ENCODE measurements at regions not wholly inside any gene's neighbourhood (a gene's known extent, or its start where the extent isn't known, plus 50 kb on each side); places are given as distances from the start of the nearest gene placed in this dataset.

GRCh38 chr18:28947900-28948299 lies 771.0 kb upstream of the CDH2 start:
- Mint-ChIP-seq H3K36me3 (ENCODE audit: low read depth) (no peaks in the 10 kb centered on the region), H3K27ac (no peak overlapping the region), H3K27me3 (ENCODE audit: insufficient read depth) (no peaks in the 10 kb centered on the region), H3K9me3 (peaks cover 23% of the 10 kb centered on the region), H3K4me3 (no peak overlapping the region), H3K4me1 (ENCODE audit: low read depth) (no peaks in the 10 kb centered on the region)
- no peak for DNase-seq (ENCODE audit: low spot score)
- intact Hi-C loops (cut with micrococcal nuclease) = no loop called here

GRCh38 chr18:28946471-28946870 lies 769.5 kb upstream of the CDH2 start:
- Mint-ChIP-seq H3K27me3 (ENCODE audit: insufficient read depth) (no peaks in the 10 kb centered on the region), H3K27ac (no peak overlapping the region), H3K4me1 (ENCODE audit: low read depth) (no peaks in the 10 kb centered on the region), H3K9me3 (peaks cover 17% of the 10 kb centered on the region), H3K4me3 (no peak overlapping the region), H3K36me3 (ENCODE audit: low read depth) (no peaks in the 10 kb centered on the region)
- intact Hi-C loops (cut with micrococcal nuclease) = no loop called here
- no peak for DNase-seq (ENCODE audit: low spot score)

- Mint-ChIP-seq H3K27ac (no peak overlapping the region), H3K4me1 (ENCODE audit: low read depth) (no peaks in the 10 kb centered on the region), H3K36me3 (ENCODE audit: low read depth) (no peaks in the 10 kb centered on the region), H3K27me3 (ENCODE audit: insufficient read depth) (no peaks in the 10 kb centered on the region), H3K4me3 (no peak overlapping the region), H3K9me3 (peaks cover 20% of the 10 kb centered on the region)
- no peak for DNase-seq (ENCODE audit: low spot score)
- intact Hi-C loops (cut with micrococcal nuclease) = no loop called here
Measured at GRCh38 chr18:28922936-28923335, 746.0 kb upstream of the CDH2 start.

GRCh38 chr18:28916456-28916855 lies 739.5 kb upstream of the CDH2 start:
- intact Hi-C loops (cut with micrococcal nuclease) = no loop called here
- peaks cover 29% of the 10 kb centered on the region for H3K9me3 Mint-ChIP-seq
- no peak overlapping the region for H3K27ac Mint-ChIP-seq
- H3K36me3 Mint-ChIP-seq (ENCODE audit: low read depth) = no peaks in the 10 kb centered on the region
- H3K27me3 Mint-ChIP-seq (ENCODE audit: insufficient read depth) = no peaks in the 10 kb centered on the region
- no peaks in the 10 kb centered on the region for H3K4me1 Mint-ChIP-seq (ENCODE audit: low read depth)
- H3K4me3 Mint-ChIP-seq = no peak overlapping the region
- no peak for DNase-seq (ENCODE audit: low spot score)

- Mint-ChIP-seq H3K9me3 (no peaks in the 10 kb centered on the region), H3K4me3 (no peak overlapping the region), H3K27me3 (ENCODE audit: insufficient read depth) (no peaks in the 10 kb centered on the region), H3K4me1 (ENCODE audit: low read depth) (no peaks in the 10 kb centered on the region), H3K36me3 (ENCODE audit: low read depth) (no peaks in the 10 kb centered on the region), H3K27ac (no peak overlapping the region)
- DNase-seq (ENCODE audit: low spot score) = no peak
- intact Hi-C loops (cut with micrococcal nuclease) = no loop called here
Measured at GRCh38 chr18:28905509-28905908, 728.6 kb upstream of the CDH2 start.

GRCh38 chr18:28904789-28905364 lies 727.9 kb upstream of the CDH2 start:
- no peaks in the 10 kb centered on the region for H3K4me1 Mint-ChIP-seq (ENCODE audit: low read depth)
- no peaks in the 10 kb centered on the region for H3K36me3 Mint-ChIP-seq (ENCODE audit: low read depth)
- no peak overlapping the region for H3K4me3 Mint-ChIP-seq
- no peaks in the 10 kb centered on the region for H3K27me3 Mint-ChIP-seq (ENCODE audit: insufficient read depth)
- H3K27ac Mint-ChIP-seq = no peak overlapping the region
- intact Hi-C loops (cut with micrococcal nuclease) = no loop called here
- no peak for DNase-seq (ENCODE audit: low spot score)
- no peaks in the 10 kb centered on the region for H3K9me3 Mint-ChIP-seq

GRCh38 chr18:28903306-28903705 lies 726.4 kb upstream of the CDH2 start:
- Mint-ChIP-seq H3K9me3 (no peaks in the 10 kb centered on the region), H3K4me1 (ENCODE audit: low read depth) (no peaks in the 10 kb centered on the region), H3K36me3 (ENCODE audit: low read depth) (no peaks in the 10 kb centered on the region), H3K27ac (no peak overlapping the region), H3K4me3 (no peak overlapping the region), H3K27me3 (ENCODE audit: insufficient read depth) (no peaks in the 10 kb centered on the region)
- intact Hi-C loops (cut with micrococcal nuclease) = no loop called here
- no peak for DNase-seq (ENCODE audit: low spot score)

GRCh38 chr18:28890791-28891190 lies 713.9 kb upstream of the CDH2 start:
- no peaks in the 10 kb centered on the region for H3K4me1 Mint-ChIP-seq (ENCODE audit: low read depth)
- no peaks in the 10 kb centered on the region for H3K36me3 Mint-ChIP-seq (ENCODE audit: low read depth)
- no peak overlapping the region for H3K27ac Mint-ChIP-seq
- H3K27me3 Mint-ChIP-seq (ENCODE audit: insufficient read depth) = no peaks in the 10 kb centered on the region
- no peak for DNase-seq (ENCODE audit: low spot score)
- H3K9me3 Mint-ChIP-seq = peaks cover 10% of the 10 kb centered on the region
- no peak overlapping the region for H3K4me3 Mint-ChIP-seq
- intact Hi-C loops (cut with micrococcal nuclease) = no loop called here

- Mint-ChIP-seq H3K36me3 (ENCODE audit: low read depth) (no peaks in the 10 kb centered on the region), H3K27ac (no peak overlapping the region), H3K27me3 (ENCODE audit: insufficient read depth) (no peaks in the 10 kb centered on the region), H3K4me1 (ENCODE audit: low read depth) (no peaks in the 10 kb centered on the region), H3K9me3 (peaks cover 11% of the 10 kb centered on the region), H3K4me3 (no peak overlapping the region)
- no peak for DNase-seq (ENCODE audit: low spot score)
- intact Hi-C loops (cut with micrococcal nuclease) = no loop called here
Measured at GRCh38 chr18:28884304-28884703, 707.4 kb upstream of the CDH2 start.

- Mint-ChIP-seq H3K4me3 (no peak overlapping the region), H3K36me3 (ENCODE audit: low read depth) (no peaks in the 10 kb centered on the region), H3K9me3 (peaks cover 10% of the 10 kb centered on the region), H3K4me1 (ENCODE audit: low read depth) (no peaks in the 10 kb centered on the region), H3K27ac (no peak overlapping the region), H3K27me3 (ENCODE audit: insufficient read depth) (no peaks in the 10 kb centered on the region)
- no peak for DNase-seq (ENCODE audit: low spot score)
- intact Hi-C loops (cut with micrococcal nuclease) = no loop called here
Measured at GRCh38 chr18:28880856-28881255, 703.9 kb upstream of the CDH2 start.

- no peak for DNase-seq (ENCODE audit: low spot score)
- H3K36me3 Mint-ChIP-seq (ENCODE audit: low read depth) = no peaks in the 10 kb centered on the region
- no peaks in the 10 kb centered on the region for H3K4me1 Mint-ChIP-seq (ENCODE audit: low read depth)
- H3K9me3 Mint-ChIP-seq = peaks cover 9% of the 10 kb centered on the region
- no peak overlapping the region for H3K4me3 Mint-ChIP-seq
- no peak overlapping the region for H3K27ac Mint-ChIP-seq
- intact Hi-C loops (cut with micrococcal nuclease) = no loop called here
- H3K27me3 Mint-ChIP-seq (ENCODE audit: insufficient read depth) = no peaks in the 10 kb centered on the region
Measured at GRCh38 chr18:28875059-28875458, 698.1 kb upstream of the CDH2 start.

- no peak overlapping the region for H3K27ac Mint-ChIP-seq
- no peak overlapping the region for H3K4me3 Mint-ChIP-seq
- no peaks in the 10 kb centered on the region for H3K9me3 Mint-ChIP-seq
- no peaks in the 10 kb centered on the region for H3K4me1 Mint-ChIP-seq (ENCODE audit: low read depth)
- DNase-seq (ENCODE audit: low spot score) = no peak
- H3K27me3 Mint-ChIP-seq (ENCODE audit: insufficient read depth) = no peaks in the 10 kb centered on the region
- no peaks in the 10 kb centered on the region for H3K36me3 Mint-ChIP-seq (ENCODE audit: low read depth)
- intact Hi-C loops (cut with micrococcal nuclease) = no loop called here
Measured at GRCh38 chr18:28863396-28863795, 686.5 kb upstream of the CDH2 start.

- no peaks in the 10 kb centered on the region for H3K9me3 Mint-ChIP-seq
- intact Hi-C loops (cut with micrococcal nuclease) = no loop called here
- no peak overlapping the region for H3K4me3 Mint-ChIP-seq
- no peaks in the 10 kb centered on the region for H3K4me1 Mint-ChIP-seq (ENCODE audit: low read depth)
- no peak overlapping the region for H3K27ac Mint-ChIP-seq
- H3K27me3 Mint-ChIP-seq (ENCODE audit: insufficient read depth) = peaks cover 1% of the 10 kb centered on the region
- DNase-seq (ENCODE audit: low spot score) = no peak
- H3K36me3 Mint-ChIP-seq (ENCODE audit: low read depth) = no peaks in the 10 kb centered on the region
Measured at GRCh38 chr18:28858248-28858647, 681.3 kb upstream of the CDH2 start.

GRCh38 chr18:28855989-28856388 lies 679.1 kb upstream of the CDH2 start:
- DNase-seq (ENCODE audit: low spot score) = no peak
- Mint-ChIP-seq H3K27ac (no peak overlapping the region), H3K9me3 (no peaks in the 10 kb centered on the region), H3K27me3 (ENCODE audit: insufficient read depth) (peaks cover 2% of the 10 kb centered on the region), H3K4me1 (ENCODE audit: low read depth) (no peaks in the 10 kb centered on the region), H3K4me3 (no peak overlapping the region), H3K36me3 (ENCODE audit: low read depth) (no peaks in the 10 kb centered on the region)
- intact Hi-C loops (cut with micrococcal nuclease) = no loop called here
